CD4-positive, alpha-beta memory T cell (primary cell): ENCODE measurements at regions not wholly inside any gene's neighbourhood (a gene's known extent, or its start where the extent isn't known, plus 50 kb on each side); places are given as distances from the start of the nearest gene placed in this dataset.

ENCODE experiments used
- CTCF ChIA-PET: fragments of 350-600 bp; sonication (Branson Sonifier 250); formaldehyde crosslinking; loops from one replicate; lab custom pipeline; 2021; ENCODE audit warnings: inconsistent platforms; ENCODE audit not compliant: partially characterized antibody; lab: Charles Lee
- POLR2A ChIA-PET: fragments of 350-600 bp; sonication (Branson Sonifier 250); formaldehyde crosslinking; loops from one replicate; lab custom pipeline; 2021; ENCODE audit not compliant: partially characterized antibody; lab: Charles Lee
- DNase-seq, 5 donors: peaks; one replicate each; pipeline versions ENCODE4 v3.0.0 to v3.0.0-alpha.2; 2020 to 2022; ENCODE audit warnings: mixed read lengths in 1 of 5
- H3K27ac ChIP-seq: one replicate; pipeline ENCODE4 v1.7.0; 2013; ENCODE audit warnings: low read depth, low read length
- H3K27me3 ChIP-seq: 2 replicates; pipeline ENCODE4 v1.7.0; 2013; ENCODE audit warnings: mild to moderate bottlenecking, low read length, moderate library complexity; ENCODE audit not compliant: insufficient read depth
- H3K36me3 ChIP-seq: 2 replicates; pipeline ENCODE4 v1.7.0; 2013; ENCODE audit warnings: mild to moderate bottlenecking, low read length, moderate library complexity; ENCODE audit not compliant: insufficient read depth
- H3K4me1 ChIP-seq: 2 replicates; pipeline ENCODE4 v1.7.0; 2013; ENCODE audit warnings: mild to moderate bottlenecking, low read length, moderate library complexity; ENCODE audit not compliant: insufficient read depth
- H3K4me3 ChIP-seq, 2 donors: one replicate each; pipeline ENCODE4 v1.7.0; 2013; ENCODE audit warnings: low read length in 2 of 2, mild to moderate bottlenecking in 1 of 2
- H3K9me3 ChIP-seq, 2 donors: one replicate each; pipeline ENCODE4 v1.7.0; 2013; ENCODE audit warnings: low read length in 2 of 2, control low read depth in 1 of 2; ENCODE audit not compliant: control insufficient read depth in 1 of 2
- H3K27ac Mint-ChIP-seq, 7 donors: one replicate each; pipeline ENCODE4 v1.8.0; 2020 to 2021; ENCODE audit warnings: mixed read lengths in 7 of 7, mild to moderate bottlenecking in 6 of 7, inconsistent platforms in 3 of 7, moderate library complexity in 3 of 7
- H3K27me3 Mint-ChIP-seq, 2 donors: one replicate each; pipeline ENCODE4 v1.8.0; 2020 to 2021; ENCODE audit warnings: mixed read lengths in 2 of 2
- H3K36me3 Mint-ChIP-seq, 2 donors: one replicate each; pipeline ENCODE4 v1.8.0; 2020 to 2021; ENCODE audit warnings: mixed read lengths in 2 of 2, inconsistent platforms in 1 of 2, mild to moderate bottlenecking in 1 of 2
- H3K4me1 Mint-ChIP-seq, 4 donors: one replicate each; pipeline ENCODE4 v1.8.0; 2020 to 2021; ENCODE audit warnings: mixed read lengths in 4 of 4, mild to moderate bottlenecking in 1 of 4
- H3K4me3 Mint-ChIP-seq, 8 donors: one replicate each; pipeline ENCODE4 v1.8.0; 2020 to 2021; ENCODE audit warnings: mixed read lengths in 8 of 8, mild to moderate bottlenecking in 7 of 8, moderate library complexity in 6 of 8, inconsistent platforms in 3 of 8
- H3K9me3 Mint-ChIP-seq, 8 donors: one replicate each; pipeline ENCODE4 v1.8.0; 2020 to 2021; ENCODE audit warnings: mixed read lengths in 8 of 8, mild to moderate bottlenecking in 5 of 8, inconsistent platforms in 3 of 8, moderate library complexity in 1 of 8
- intact Hi-C: fragments of 100-400 bp; cut with micrococcal nuclease; formaldehyde crosslinking; loops from one replicate; pipeline ENCODE4 v1.15.1; 2023

GRCh38 chr9:86521977-86522376 is 167.8 kb upstream of the TUT7 start:
- ChIA-PET POLR2A (no interaction called here), CTCF (no interaction called here)
- no peak overlapping the region for H3K27ac ChIP-seq
- H3K27me3 ChIP-seq = no peaks in the 10 kb centered on the region
- no peaks in the 10 kb centered on the region for H3K9me3 Mint-ChIP-seq
- no peak overlapping the region for H3K4me3 ChIP-seq
- no peaks in the 10 kb centered on the region for H3K36me3 Mint-ChIP-seq
- H3K4me1 ChIP-seq = no peaks in the 10 kb centered on the region
- no peak overlapping the region for H3K27ac Mint-ChIP-seq
- DNase-seq = no peak
- no peak overlapping the region for H3K4me3 Mint-ChIP-seq
- H3K27me3 Mint-ChIP-seq = peaks cover 5 to 8% of the 10 kb centered on the region in 2 donors
- no peaks in the 10 kb centered on the region for H3K36me3 ChIP-seq
- no peaks in the 10 kb centered on the region for H3K4me1 Mint-ChIP-seq
- intact Hi-C loops = no loop called here
- H3K9me3 ChIP-seq = no peaks in the 10 kb centered on the region

- peaks cover 4 to 6% of the 10 kb centered on the region in 2 donors for H3K27me3 Mint-ChIP-seq
- no peaks in the 10 kb centered on the region for H3K9me3 ChIP-seq
- H3K27ac ChIP-seq = no peak overlapping the region
- H3K4me3 ChIP-seq = no peak overlapping the region
- H3K36me3 ChIP-seq = no peaks in the 10 kb centered on the region
- H3K9me3 Mint-ChIP-seq = no peaks in the 10 kb centered on the region
- H3K4me1 Mint-ChIP-seq = no peaks in the 10 kb centered on the region
- no peak overlapping the region for H3K4me3 Mint-ChIP-seq
- ChIA-PET POLR2A (no interaction called here), CTCF (no interaction called here)
- H3K4me1 ChIP-seq = no peaks in the 10 kb centered on the region
- no peak overlapping the region for H3K27ac Mint-ChIP-seq
- intact Hi-C loops = no loop called here
- DNase-seq = no peak
- H3K36me3 Mint-ChIP-seq = no peaks in the 10 kb centered on the region
- H3K27me3 ChIP-seq = no peaks in the 10 kb centered on the region
Measured at GRCh38 chr9:86521322-86521721, 167.1 kb upstream of the TUT7 start.

- H3K4me3 ChIP-seq = no peak overlapping the region
- Mint-ChIP-seq H3K4me1 (no peaks in the 10 kb centered on the region), H3K27ac (no peak overlapping the region), H3K9me3 (no peaks in the 10 kb centered on the region), H3K36me3 (no peaks in the 10 kb centered on the region), H3K27me3 (peaks cover 2 to 3% of the 10 kb centered on the region in 2 donors), H3K4me3 (no peak overlapping the region)
- ChIA-PET POLR2A (no interaction called here), CTCF (no interaction called here)
- no peak for DNase-seq
- intact Hi-C loops = no loop called here
- no peaks in the 10 kb centered on the region for H3K4me1 ChIP-seq
- H3K9me3 ChIP-seq = no peaks in the 10 kb centered on the region
- no peaks in the 10 kb centered on the region for H3K36me3 ChIP-seq
- no peak overlapping the region for H3K27ac ChIP-seq
- no peaks in the 10 kb centered on the region for H3K27me3 ChIP-seq
Measured at GRCh38 chr9:86519066-86519615, 164.9 kb upstream of the TUT7 start.

- Mint-ChIP-seq H3K4me1 (no peaks in the 10 kb centered on the region), H3K27me3 (peaks cover 2 to 3% of the 10 kb centered on the region in 2 donors), H3K36me3 (no peaks in the 10 kb centered on the region), H3K4me3 (no peak overlapping the region), H3K27ac (no peak overlapping the region), H3K9me3 (no peaks in the 10 kb centered on the region)
- no peaks in the 10 kb centered on the region for H3K4me1 ChIP-seq
- H3K36me3 ChIP-seq = no peaks in the 10 kb centered on the region
- no peak for DNase-seq
- intact Hi-C loops = no loop called here
- POLR2A ChIA-PET = no interaction called here
- H3K4me3 ChIP-seq = no peak overlapping the region
- H3K27ac ChIP-seq = no peak overlapping the region
- H3K27me3 ChIP-seq = no peaks in the 10 kb centered on the region
- CTCF ChIA-PET = no interaction called here
- H3K9me3 ChIP-seq = no peaks in the 10 kb centered on the region
Measured at GRCh38 chr9:86517475-86517874, 163.3 kb upstream of the TUT7 start.

- POLR2A ChIA-PET = no interaction called here
- Histone ChIP-seq H3K27ac (no peak overlapping the region), H3K9me3 (no peaks in the 10 kb centered on the region), H3K36me3 (no peaks in the 10 kb centered on the region), H3K27me3 (no peaks in the 10 kb centered on the region), H3K4me1 (no peaks in the 10 kb centered on the region), H3K4me3 (no peak overlapping the region)
- H3K36me3 Mint-ChIP-seq = no peaks in the 10 kb centered on the region
- intact Hi-C loops = no loop called here
- H3K9me3 Mint-ChIP-seq = no peaks in the 10 kb centered on the region
- CTCF ChIA-PET = no interaction called here
- no peak overlapping the region for H3K4me3 Mint-ChIP-seq
- H3K27ac Mint-ChIP-seq = no peak overlapping the region
- peaks cover 2 to 3% of the 10 kb centered on the region in 2 donors for H3K27me3 Mint-ChIP-seq
- H3K4me1 Mint-ChIP-seq = no peaks in the 10 kb centered on the region
- DNase-seq = no peak
Measured at GRCh38 chr9:86516564-86516963, 162.4 kb upstream of the TUT7 start.

GRCh38 chr9:86515221-86515620 is 161.0 kb upstream of the TUT7 start:
- Mint-ChIP-seq H3K4me1 (no peaks in the 10 kb centered on the region), H3K36me3 (no peaks in the 10 kb centered on the region), H3K9me3 (no peaks in the 10 kb centered on the region), H3K4me3 (no peak overlapping the region), H3K27me3 (peaks cover 2 to 3% of the 10 kb centered on the region in 2 donors), H3K27ac (no peak overlapping the region)
- intact Hi-C loops = no loop called here
- ChIA-PET POLR2A (no interaction called here), CTCF (no interaction called here)
- H3K27ac ChIP-seq = no peak overlapping the region
- H3K4me1 ChIP-seq = no peaks in the 10 kb centered on the region
- no peak for DNase-seq
- no peak overlapping the region for H3K4me3 ChIP-seq
- no peaks in the 10 kb centered on the region for H3K36me3 ChIP-seq
- H3K27me3 ChIP-seq = no peaks in the 10 kb centered on the region
- no peaks in the 10 kb centered on the region for H3K9me3 ChIP-seq

- CTCF ChIA-PET = no interaction called here
- Mint-ChIP-seq H3K36me3 (no peaks in the 10 kb centered on the region), H3K4me3 (no peak overlapping the region), H3K4me1 (no peaks in the 10 kb centered on the region), H3K27me3 (peaks cover 0 to 3% of the 10 kb centered on the region in 2 donors), H3K27ac (no peak overlapping the region), H3K9me3 (no peaks in the 10 kb centered on the region)
- intact Hi-C loops = no loop called here
- no peak for DNase-seq
- Histone ChIP-seq H3K4me1 (no peaks in the 10 kb centered on the region), H3K4me3 (no peak overlapping the region), H3K27ac (no peak overlapping the region), H3K27me3 (no peaks in the 10 kb centered on the region), H3K9me3 (no peaks in the 10 kb centered on the region), H3K36me3 (no peaks in the 10 kb centered on the region)
- POLR2A ChIA-PET = no interaction called here
Measured at GRCh38 chr9:86513429-86513828, 159.2 kb upstream of the TUT7 start.

GRCh38 chr9:86512929-86513328 is 158.7 kb upstream of the TUT7 start:
- ChIA-PET POLR2A (no interaction called here), CTCF (interaction anchor here (1.0 kb wide), 1 partner anchor 812 kb away, joined by 3 read pairs; no protein-coding TSS in a partner anchor)
- no peaks in the 10 kb centered on the region for H3K4me1 ChIP-seq
- H3K4me1 Mint-ChIP-seq = no peaks in the 10 kb centered on the region
- H3K36me3 ChIP-seq = no peaks in the 10 kb centered on the region
- H3K4me3 Mint-ChIP-seq = no peak overlapping the region
- no peak overlapping the region for H3K27ac Mint-ChIP-seq
- no peak overlapping the region for H3K27ac ChIP-seq
- H3K27me3 ChIP-seq = no peaks in the 10 kb centered on the region
- H3K4me3 ChIP-seq = no peak overlapping the region
- H3K27me3 Mint-ChIP-seq = peaks cover 0 to 3% of the 10 kb centered on the region in 2 donors
- no peaks in the 10 kb centered on the region for H3K9me3 Mint-ChIP-seq
- no peaks in the 10 kb centered on the region for H3K36me3 Mint-ChIP-seq
- intact Hi-C loops = no loop called here
- no peaks in the 10 kb centered on the region for H3K9me3 ChIP-seq
- no peak for DNase-seq
